ENCODE measurements at regions not wholly inside any gene's neighbourhood (a gene's known extent, or its start where the extent isn't known, plus 50 kb on each side); places are given as distances from the start of the nearest gene placed in this dataset.

- WGBS (ENCODE audit: insufficient coverage) = no CpG with 5 or more reads among the region's 1 CpG
- no peaks in the 10 kb centered on the region for H3K27me3 ChIP-seq (replicated peaks in 1 of 2; ENCODE audit: control insufficient read depth in 2 of 2, extremely low read depth in 1 of 2, insufficient read depth in 2 of 2, low read length in 1 of 2)
- peaks cover 2 to 6% of the 10 kb centered on the region in 2 donors for H3K27me3 Mint-ChIP-seq
- H3K9me3 ChIP-seq = no peaks in the 10 kb centered on the region
- no peak overlapping the region for H3K27ac ChIP-seq (ENCODE audit: low read length)
- no peaks in the 10 kb centered on the region for H3K4me1 ChIP-seq (ENCODE audit: control insufficient read depth in 1 of 2, extremely low read depth in 1 of 2, insufficient read depth in 2 of 2, low read length in 2 of 2)
- H3K36me3 ChIP-seq (ENCODE audit: control insufficient read depth in 2 of 2, extremely low read depth in 1 of 2, insufficient read depth in 1 of 2, low read length in 1 of 2) = no peaks in the 10 kb centered on the region
- peaks cover 0 to 7% (median 5%) of the 10 kb centered on the region in 3 donors for H3K9me3 Mint-ChIP-seq
- no peaks in the 10 kb centered on the region for H3K4me1 Mint-ChIP-seq
- POLR2A ChIA-PET = no interaction called here
- DNase-seq (no peak), ATAC-seq (replicated peaks in 1 of 4) (no peak)
- H3K36me3 Mint-ChIP-seq = no peaks in the 10 kb centered on the region
- no peak overlapping the region for H3K4me3 Mint-ChIP-seq
- H3K4me3 ChIP-seq (ENCODE audit: control insufficient read depth in 1 of 2, extremely low read depth in 1 of 2, low read length in 1 of 2) = no peak overlapping the region
- CTCF ChIA-PET = interaction anchor here in 1 of 2 donors (0.6 kb wide), 1 partner anchor 21 kb away, joined by 3 read pairs; no protein-coding TSS in a partner anchor
- no peak overlapping the region for H3K27ac Mint-ChIP-seq
Observed at GRCh38 chr10:61219696-61220095, 233.5 kb downstream of the TMEM26 start.

GRCh38 chr10:61217851-61218565 is 235.2 kb downstream of the TMEM26 start:
- no peak overlapping the region for H3K4me3 ChIP-seq (ENCODE audit: control insufficient read depth in 1 of 2, extremely low read depth in 1 of 2, low read length in 1 of 2)
- H3K4me1 Mint-ChIP-seq = no peaks in the 10 kb centered on the region
- no CpG with 5 or more reads among the region's 3 CpGs for WGBS (ENCODE audit: insufficient coverage)

GRCh38 chr10:61215246-61215645 is 237.9 kb downstream of the TMEM26 start:
- Mint-ChIP-seq H3K27ac (no peak overlapping the region), H3K27me3 (no peaks in the 10 kb centered on the region), H3K9me3 (no peaks in the 10 kb centered on the region), H3K4me1 (no peaks in the 10 kb centered on the region), H3K36me3 (no peaks in the 10 kb centered on the region), H3K4me3 (no peak overlapping the region)
- DNase-seq (no peak), ATAC-seq (replicated peaks in 1 of 4) (no peak)
- Histone ChIP-seq H3K4me1 (ENCODE audit: control insufficient read depth in 1 of 2, extremely low read depth in 1 of 2, insufficient read depth in 2 of 2, low read length in 2 of 2) (no peaks in the 10 kb centered on the region), H3K9me3 (no peaks in the 10 kb centered on the region), H3K27me3 (replicated peaks in 1 of 2; ENCODE audit: control insufficient read depth in 2 of 2, extremely low read depth in 1 of 2, insufficient read depth in 2 of 2, low read length in 1 of 2) (no peaks in the 10 kb centered on the region), H3K27ac (ENCODE audit: low read length) (no peak overlapping the region), H3K4me3 (ENCODE audit: control insufficient read depth in 1 of 2, extremely low read depth in 1 of 2, low read length in 1 of 2) (no peak overlapping the region), H3K36me3 (ENCODE audit: control insufficient read depth in 2 of 2, extremely low read depth in 1 of 2, insufficient read depth in 1 of 2, low read length in 1 of 2) (no peaks in the 10 kb centered on the region)
- ChIA-PET CTCF (interaction anchor here in 1 of 2 donors (1.0 kb wide), 1 partner anchor 12 kb away, joined by 5 read pairs; no protein-coding TSS in a partner anchor), POLR2A (no interaction called here)
- WGBS (ENCODE audit: insufficient coverage) = no CpG with 5 or more reads among the region's 1 CpG

More at GRCh38 chr10:61217851-61218565, 235.2 kb downstream of the TMEM26 start:
- Mint-ChIP-seq H3K9me3 (peaks cover 0 to 3% (median 0%) of the 10 kb centered on the region in 3 donors), H3K27me3 (peaks cover 2 to 6% of the 10 kb centered on the region in 2 donors), H3K4me3 (no peak overlapping the region), H3K36me3 (no peaks in the 10 kb centered on the region), H3K27ac (no peak overlapping the region)
- POLR2A ChIA-PET = no interaction called here
- DNase-seq = no peak
- Histone ChIP-seq H3K27me3 (replicated peaks in 1 of 2; ENCODE audit: control insufficient read depth in 2 of 2, extremely low read depth in 1 of 2, insufficient read depth in 2 of 2, low read length in 1 of 2) (no peaks in the 10 kb centered on the region), H3K27ac (ENCODE audit: low read length) (no peak overlapping the region), H3K9me3 (no peaks in the 10 kb centered on the region), H3K4me1 (ENCODE audit: control insufficient read depth in 1 of 2, extremely low read depth in 1 of 2, insufficient read depth in 2 of 2, low read length in 2 of 2) (no peaks in the 10 kb centered on the region), H3K36me3 (ENCODE audit: control insufficient read depth in 2 of 2, extremely low read depth in 1 of 2, insufficient read depth in 1 of 2, low read length in 1 of 2) (no peaks in the 10 kb centered on the region)
- CTCF ChIA-PET = no interaction called here
- no peak for ATAC-seq (replicated peaks in 1 of 4)

GRCh38 chr10:61211468-61211867 is 241.7 kb downstream of the TMEM26 start:
- ChIA-PET POLR2A (no interaction called here), CTCF (no interaction called here)
- H3K4me3 ChIP-seq (ENCODE audit: control insufficient read depth in 1 of 2, extremely low read depth in 1 of 2, low read length in 1 of 2) = no peak overlapping the region
- H3K27ac ChIP-seq (ENCODE audit: low read length) = no peak overlapping the region
- no peaks in the 10 kb centered on the region for H3K27me3 ChIP-seq (replicated peaks in 1 of 2; ENCODE audit: control insufficient read depth in 2 of 2, extremely low read depth in 1 of 2, insufficient read depth in 2 of 2, low read length in 1 of 2)
- H3K4me3 Mint-ChIP-seq = no peak overlapping the region
- no peaks in the 10 kb centered on the region for H3K4me1 Mint-ChIP-seq
- DNase-seq (no peak), ATAC-seq (replicated peaks in 1 of 4) (no peak)
- no peaks in the 10 kb centered on the region for H3K9me3 Mint-ChIP-seq
- no peak overlapping the region for H3K27ac Mint-ChIP-seq
- H3K27me3 Mint-ChIP-seq = no peaks in the 10 kb centered on the region
- no peaks in the 10 kb centered on the region for H3K9me3 ChIP-seq
- no peaks in the 10 kb centered on the region for H3K36me3 ChIP-seq (ENCODE audit: control insufficient read depth in 2 of 2, extremely low read depth in 1 of 2, insufficient read depth in 1 of 2, low read length in 1 of 2)
- H3K36me3 Mint-ChIP-seq = no peaks in the 10 kb centered on the region
- no peaks in the 10 kb centered on the region for H3K4me1 ChIP-seq (ENCODE audit: control insufficient read depth in 1 of 2, extremely low read depth in 1 of 2, insufficient read depth in 2 of 2, low read length in 2 of 2)
- no CpG with 5 or more reads among the region's 2 CpGs for WGBS (ENCODE audit: insufficient coverage)

- no peaks in the 10 kb centered on the region for H3K9me3 ChIP-seq
- no peak for ATAC-seq (replicated peaks in 1 of 4)
- Mint-ChIP-seq H3K27me3 (peaks cover 0 to 4% of the 10 kb centered on the region in 2 donors), H3K36me3 (no peaks in the 10 kb centered on the region), H3K4me3 (no peak overlapping the region), H3K4me1 (no peaks in the 10 kb centered on the region), H3K9me3 (peaks cover 0 to 7% (median 0%) of the 10 kb centered on the region in 3 donors), H3K27ac (no peak overlapping the region)
- H3K4me1 ChIP-seq (ENCODE audit: control insufficient read depth in 1 of 2, extremely low read depth in 1 of 2, insufficient read depth in 2 of 2, low read length in 2 of 2) = no peaks in the 10 kb centered on the region
- peaks cover 0 to 3% of the 10 kb centered on the region in 2 experiments for H3K27me3 ChIP-seq (replicated peaks in 1 of 2; ENCODE audit: control insufficient read depth in 2 of 2, extremely low read depth in 1 of 2, insufficient read depth in 2 of 2, low read length in 1 of 2)
- CTCF ChIA-PET = no interaction called here
- no peak overlapping the region for H3K4me3 ChIP-seq (ENCODE audit: control insufficient read depth in 1 of 2, extremely low read depth in 1 of 2, low read length in 1 of 2)
- H3K27ac ChIP-seq (ENCODE audit: low read length) = no peak overlapping the region
- no peaks in the 10 kb centered on the region for H3K36me3 ChIP-seq (ENCODE audit: control insufficient read depth in 2 of 2, extremely low read depth in 1 of 2, insufficient read depth in 1 of 2, low read length in 1 of 2)
- POLR2A ChIA-PET = interaction anchor here in 1 of 2 donors (0.7 kb wide), 1 partner anchor 26 kb away, joined by 3 read pairs; no protein-coding TSS in a partner anchor
- no CpG with 5 or more reads among the region's 1 CpG for WGBS (ENCODE audit: insufficient coverage)
- DNase-seq = no peak
Observed at GRCh38 chr10:61197057-61197456, 253.1 kb upstream of the RHOBTB1 start.

GRCh38 chr10:61195211-61195610 is 251.2 kb upstream of the RHOBTB1 start:
- ChIA-PET CTCF (no interaction called here), POLR2A (no interaction called here)
- peaks cover 0 to 1% of the 10 kb centered on the region in 2 donors for H3K27me3 Mint-ChIP-seq
- no peak overlapping the region for H3K4me3 Mint-ChIP-seq
- peaks cover 0 to 7% (median 0%) of the 10 kb centered on the region in 3 donors for H3K9me3 Mint-ChIP-seq
- H3K27ac Mint-ChIP-seq = no peak overlapping the region
- H3K4me1 Mint-ChIP-seq = no peaks in the 10 kb centered on the region
- H3K36me3 Mint-ChIP-seq = no peaks in the 10 kb centered on the region
- H3K27ac ChIP-seq (ENCODE audit: low read length) = no peak overlapping the region
- DNase-seq = no peak
- H3K9me3 ChIP-seq = no peaks in the 10 kb centered on the region
- no peaks in the 10 kb centered on the region for H3K4me1 ChIP-seq (ENCODE audit: control insufficient read depth in 1 of 2, extremely low read depth in 1 of 2, insufficient read depth in 2 of 2, low read length in 2 of 2)
- H3K4me3 ChIP-seq (ENCODE audit: control insufficient read depth in 1 of 2, extremely low read depth in 1 of 2, low read length in 1 of 2) = no peak overlapping the region
- no peak for ATAC-seq (replicated peaks in 1 of 4)
- no peaks in the 10 kb centered on the region for H3K36me3 ChIP-seq (ENCODE audit: control insufficient read depth in 2 of 2, extremely low read depth in 1 of 2, insufficient read depth in 1 of 2, low read length in 1 of 2)
- H3K27me3 ChIP-seq (replicated peaks in 1 of 2; ENCODE audit: control insufficient read depth in 2 of 2, extremely low read depth in 1 of 2, insufficient read depth in 2 of 2, low read length in 1 of 2) = peaks cover 0 to 3% of the 10 kb centered on the region in 2 experiments
